Activated CD8-positive, alpha-beta T cell treated with anti-CD3 and anti-CD28 coated beads for 36 hours (primary cell): ENCODE measurements at regions not wholly inside any gene's neighbourhood (a gene's known extent, or its start where the extent isn't known, plus 50 kb on each side); places are given as distances from the start of the nearest gene placed in this dataset.
A peak's percentile ranks its signal among the peaks of the same experiment; 100 is the strongest.

Experiments used
- ATAC-seq: fragments of 200-7000 bp; cut with Tn5 transposase; one replicate; pipeline ENCODE4 v1.10.0; 2021; ENCODE audit warnings: mild to moderate bottlenecking, moderate library complexity
- CTCF ChIA-PET: fragments of 350-600 bp; sonication (Branson Sonifier 250); formaldehyde crosslinking; loops from one replicate; lab custom pipeline; 2021; ENCODE audit warnings: antibody characterized with exemption; lab: Charles Lee
- POLR2A ChIA-PET: fragments of 350-600 bp; sonication (Branson Sonifier 250); formaldehyde crosslinking; loops from one replicate; lab custom pipeline; 2021; ENCODE audit warnings: antibody characterized with exemption; lab: Charles Lee
- DNase-seq: peaks from one replicate; pipeline ENCODE4 v3.0.0-alpha.2; 2020
- H3K27ac Mint-ChIP-seq: one replicate; pipeline ENCODE4 v1.8.0; 2021; ENCODE audit warnings: mild to moderate bottlenecking, mixed read lengths
- H3K27me3 Mint-ChIP-seq: one replicate; pipeline ENCODE4 v1.8.0; 2021; ENCODE audit warnings: mixed read lengths
- H3K36me3 Mint-ChIP-seq: one replicate; pipeline ENCODE4 v1.8.0; 2021; ENCODE audit warnings: low read depth, mixed read lengths
- H3K4me1 Mint-ChIP-seq: one replicate; pipeline ENCODE4 v1.8.0; 2021; ENCODE audit warnings: low read depth, mixed read lengths
- H3K4me3 Mint-ChIP-seq: one replicate; pipeline ENCODE4 v1.8.0; 2021; ENCODE audit warnings: mild to moderate bottlenecking, moderate library complexity, mixed read lengths
- H3K9me3 Mint-ChIP-seq: one replicate; pipeline ENCODE4 v1.8.0; 2021; ENCODE audit warnings: mixed read lengths
- intact Hi-C: fragments of 100-400 bp; cut with micrococcal nuclease; formaldehyde crosslinking; loops from one replicate; pipeline ENCODE4 v1.10.0; 2022
- TF ChIP-seq, protein P1 (sequence below): fragments of 200-600 bp; IDR thresholded peaks from one replicate; pipeline ENCODE4 v1.8.0; 2022; ENCODE audit warnings: antibody characterized with exemption, mild to moderate bottlenecking

DNA sequence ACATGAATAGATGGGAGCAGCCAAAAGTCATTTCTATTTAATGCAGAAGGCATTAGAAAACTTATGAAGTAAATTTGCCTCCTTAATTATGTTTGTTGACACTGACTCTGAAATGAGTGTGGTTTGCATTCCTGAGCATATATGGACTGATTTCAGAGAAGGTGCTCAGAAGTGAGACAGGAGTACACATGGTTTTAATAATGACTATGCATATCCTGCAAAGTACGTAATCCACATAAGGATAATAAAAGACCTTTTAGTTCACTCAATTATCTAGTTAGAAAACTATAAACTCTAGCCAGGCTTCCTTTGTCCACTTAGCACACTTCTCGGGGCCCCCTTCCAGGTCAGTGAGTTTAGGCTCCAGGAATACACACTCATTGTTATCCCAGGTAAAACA lies 75.7 kb upstream of the SNX2 start:
- no peak for ATAC-seq
- H3K4me3 Mint-ChIP-seq: no peak overlapping the region
- intact Hi-C loops: no loop called here
- no peaks in the 10 kb centered on the region for H3K4me1 Mint-ChIP-seq
- peaks cover 2% of the 10 kb centered on the region for H3K27me3 Mint-ChIP-seq
- ChIA-PET CTCF (no interaction called here), POLR2A (no interaction called here)
- no peaks in the 10 kb centered on the region for H3K36me3 Mint-ChIP-seq
- no peak for DNase-seq
- H3K9me3 Mint-ChIP-seq: no peaks in the 10 kb centered on the region
- TF ChIP-seq, protein P1, sequence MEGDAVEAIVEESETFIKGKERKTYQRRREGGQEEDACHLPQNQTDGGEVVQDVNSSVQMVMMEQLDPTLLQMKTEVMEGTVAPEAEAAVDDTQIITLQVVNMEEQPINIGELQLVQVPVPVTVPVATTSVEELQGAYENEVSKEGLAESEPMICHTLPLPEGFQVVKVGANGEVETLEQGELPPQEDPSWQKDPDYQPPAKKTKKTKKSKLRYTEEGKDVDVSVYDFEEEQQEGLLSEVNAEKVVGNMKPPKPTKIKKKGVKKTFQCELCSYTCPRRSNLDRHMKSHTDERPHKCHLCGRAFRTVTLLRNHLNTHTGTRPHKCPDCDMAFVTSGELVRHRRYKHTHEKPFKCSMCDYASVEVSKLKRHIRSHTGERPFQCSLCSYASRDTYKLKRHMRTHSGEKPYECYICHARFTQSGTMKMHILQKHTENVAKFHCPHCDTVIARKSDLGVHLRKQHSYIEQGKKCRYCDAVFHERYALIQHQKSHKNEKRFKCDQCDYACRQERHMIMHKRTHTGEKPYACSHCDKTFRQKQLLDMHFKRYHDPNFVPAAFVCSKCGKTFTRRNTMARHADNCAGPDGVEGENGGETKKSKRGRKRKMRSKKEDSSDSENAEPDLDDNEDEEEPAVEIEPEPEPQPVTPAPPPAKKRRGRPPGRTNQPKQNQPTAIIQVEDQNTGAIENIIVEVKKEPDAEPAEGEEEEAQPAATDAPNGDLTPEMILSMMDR: no peak
- H3K27ac Mint-ChIP-seq: no peak overlapping the region

DNA sequence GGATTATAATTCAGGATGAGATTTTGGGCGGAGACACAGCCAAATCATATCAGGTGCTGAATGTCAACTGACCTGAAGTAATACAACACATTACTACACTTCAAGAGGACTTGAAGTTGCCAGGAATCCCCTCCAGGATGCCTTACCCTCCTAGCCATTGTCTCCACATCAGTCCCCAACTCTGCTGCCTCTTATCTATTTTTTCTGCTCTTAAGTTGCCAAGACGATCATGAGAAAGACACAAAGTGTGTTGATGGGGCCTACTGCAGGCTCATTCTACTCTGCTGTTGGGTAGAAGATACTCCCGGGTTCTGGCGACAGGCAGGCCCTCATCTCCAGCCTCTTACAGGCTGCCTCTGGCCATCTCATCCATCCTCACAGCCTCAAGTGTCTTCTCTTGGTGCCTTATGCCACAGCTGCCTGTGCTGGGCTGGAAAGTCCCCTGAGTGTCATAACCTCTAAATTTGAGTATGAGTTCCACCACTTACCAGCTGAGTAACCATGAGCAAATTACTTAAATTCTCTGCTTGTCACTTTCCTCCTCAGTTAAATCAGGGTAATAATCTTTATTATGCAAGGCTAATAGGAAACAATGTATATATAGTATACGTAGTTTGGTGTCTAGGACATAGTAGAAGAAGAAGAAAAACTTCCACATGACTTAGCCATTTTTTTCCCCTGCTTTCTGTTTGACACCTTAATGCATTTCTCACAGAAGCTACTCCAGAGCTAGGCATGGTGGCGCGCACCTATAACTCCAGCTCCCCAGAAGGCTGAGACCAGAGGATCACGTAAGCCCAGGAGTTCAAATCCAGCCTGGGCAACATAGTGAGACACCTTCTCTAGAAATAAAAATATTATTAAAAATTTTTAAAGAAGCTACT lies 73.0 kb upstream of the SNX2 start:
- TF ChIP-seq, protein P1: no peak
- intact Hi-C loops: no loop called here
- Mint-ChIP-seq H3K4me3 (no peak overlapping the region), H3K27ac (no peak overlapping the region), H3K9me3 (no peaks in the 10 kb centered on the region), H3K27me3 (peaks cover 12% of the 10 kb centered on the region), H3K36me3 (no peaks in the 10 kb centered on the region), H3K4me1 (no peaks in the 10 kb centered on the region)
- DNase-seq (peak; percentile 13), ATAC-seq (peak; percentile 30)
- POLR2A ChIA-PET: no interaction called here
- CTCF ChIA-PET: interaction anchor here (1.1 kb wide), 1 partner anchor 299 kb away, joined by 3 read pairs; no protein-coding TSS in a partner anchor

DNA sequence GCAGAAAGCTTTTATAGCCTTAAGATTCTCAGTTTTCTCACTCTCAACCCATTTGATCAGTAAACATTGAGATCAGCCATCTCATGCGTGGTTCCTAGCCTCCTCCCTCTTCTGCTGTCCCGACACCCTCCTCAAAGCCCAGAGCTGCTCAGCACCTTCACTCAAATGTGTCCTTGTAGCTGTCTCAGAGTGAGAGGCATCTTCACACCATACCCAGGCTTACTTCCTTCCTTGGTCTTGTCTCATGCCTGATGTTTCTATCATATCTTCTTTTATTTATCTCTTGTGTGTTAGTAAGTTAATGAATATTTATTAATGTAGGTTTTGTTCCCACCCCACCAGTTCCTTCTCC lies 72.4 kb upstream of the SNX2 start:
- Mint-ChIP-seq H3K9me3 (no peaks in the 10 kb centered on the region), H3K4me1 (no peaks in the 10 kb centered on the region), H3K27ac (no peak overlapping the region), H3K4me3 (no peak overlapping the region), H3K36me3 (no peaks in the 10 kb centered on the region), H3K27me3 (peaks cover 12% of the 10 kb centered on the region)
- CTCF ChIA-PET: interaction anchor here (1.1 to 1.4 kb wide), 2 partner anchors 100 to 298 kb away, joined by 3 to 4 read pairs; no protein-coding TSS in a partner anchor
- intact Hi-C loops: no loop called here
- ATAC-seq: no peak
- POLR2A ChIA-PET: no interaction called here
- no peak for DNase-seq
- TF ChIP-seq, protein P1: no peak

DNA sequence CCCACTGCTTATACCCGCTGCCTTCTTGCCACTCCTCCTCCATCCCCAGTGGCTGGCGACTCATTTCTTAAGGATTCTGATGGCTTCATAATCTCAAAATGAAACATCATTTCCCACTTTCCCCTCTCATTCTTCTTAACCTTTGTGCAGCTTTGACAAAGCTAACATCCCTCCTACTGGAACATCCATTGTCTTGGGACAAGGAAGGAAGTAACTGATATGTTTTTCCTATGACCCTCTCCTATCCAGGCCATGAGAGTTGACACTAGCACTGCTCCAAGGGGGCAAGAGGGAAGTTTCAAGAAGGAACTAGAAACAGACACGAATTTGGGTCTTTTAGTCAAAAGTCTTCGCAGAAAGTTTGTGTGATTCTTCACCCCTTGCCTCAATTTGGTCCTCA lies 71.7 kb upstream of the SNX2 start:
- ChIA-PET CTCF (interaction anchor here (0.9 to 1.6 kb wide), 3 partner anchors 10 to 130 kb away, joined by 3 to 4 read pairs (median 4); no protein-coding TSS in a partner anchor), POLR2A (no interaction called here)
- ATAC-seq: no peak
- Mint-ChIP-seq H3K27me3 (peaks cover 12% of the 10 kb centered on the region), H3K4me1 (no peaks in the 10 kb centered on the region), H3K27ac (no peak overlapping the region), H3K36me3 (no peaks in the 10 kb centered on the region), H3K9me3 (no peaks in the 10 kb centered on the region), H3K4me3 (no peak overlapping the region)
- no peak for DNase-seq
- intact Hi-C loops: no loop called here
- TF ChIP-seq, protein P1: no peak
